GM21515 (cell line): ENCODE measurements at regions not wholly inside any gene's neighbourhood (a gene's known extent, or its start where the extent isn't known, plus 50 kb on each side); places are given as distances from the start of the nearest gene placed in this dataset.

Experiments
- ATAC-seq: cut with Tn5 transposase; IDR thresholded peaks from one replicate; pipeline ENCODE4 v1.9.1; 2021; ENCODE audit not compliant: unreplicated experiment

DNA sequence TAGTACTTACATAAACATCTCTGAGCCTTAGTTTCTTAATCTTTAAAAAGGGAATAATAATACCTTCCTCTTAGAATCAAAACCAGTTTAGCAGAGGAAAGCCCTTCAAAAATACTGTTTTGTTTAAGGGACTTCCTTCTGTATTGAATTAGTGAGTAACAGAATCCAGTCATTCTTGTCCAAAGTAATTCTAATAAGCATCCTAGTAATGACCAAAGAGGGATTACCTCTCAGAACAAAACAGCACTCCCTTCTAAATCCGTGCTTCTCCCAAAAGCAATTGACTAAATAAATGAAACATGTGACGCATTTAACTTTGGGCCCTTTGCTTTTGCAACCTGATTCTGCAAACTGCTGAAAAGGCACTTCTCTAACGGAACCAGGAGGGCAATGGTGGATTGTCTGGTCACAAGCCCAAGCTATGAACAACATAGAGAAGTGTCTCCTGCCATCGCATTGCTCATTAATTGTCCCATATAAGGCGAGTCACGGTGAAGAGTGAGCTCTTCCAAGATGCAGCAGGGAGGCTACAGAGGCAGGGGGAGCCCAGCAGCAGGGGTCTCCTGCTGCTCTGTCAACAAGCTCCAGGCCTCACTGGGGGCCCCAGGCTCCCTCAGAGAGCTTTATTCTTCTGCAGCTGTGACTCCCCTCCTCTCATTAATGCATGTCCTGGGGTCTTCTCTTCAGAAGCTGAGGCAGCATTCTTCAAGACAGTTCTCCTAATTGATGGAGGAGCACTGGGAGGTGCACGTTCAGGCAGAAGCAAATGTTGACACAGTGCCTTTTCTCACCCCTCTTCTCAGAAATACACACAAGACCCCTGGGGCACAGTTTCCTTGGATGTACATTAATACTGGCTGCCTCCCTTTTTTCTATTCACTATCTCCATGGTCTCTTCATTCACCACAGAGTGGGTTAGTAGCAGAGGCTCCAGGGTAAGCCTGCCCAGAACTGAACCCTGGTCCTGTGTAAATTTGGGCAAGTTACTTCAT, 419.6 kb upstream of the RASGEF1B start:
- ATAC-seq = no peak

DNA sequence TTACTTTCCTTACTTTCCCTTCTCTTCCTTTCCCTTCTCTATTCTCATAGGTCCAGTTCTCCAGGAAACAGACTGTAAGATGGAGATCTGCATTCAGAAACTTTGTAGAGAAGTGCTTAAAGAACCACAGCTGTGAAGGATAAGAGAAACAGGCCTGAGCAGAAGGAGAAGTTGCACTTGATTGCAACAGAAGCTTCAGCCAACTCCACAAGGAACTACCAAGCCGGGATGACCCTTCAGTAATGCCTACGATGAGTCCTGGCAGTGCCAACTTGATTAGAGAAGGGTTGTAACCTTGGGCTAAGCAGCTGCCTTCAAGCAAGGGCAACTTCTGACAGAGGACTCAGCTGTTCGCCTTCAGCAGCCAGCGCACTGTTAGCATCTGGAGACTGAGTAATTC, 413.3 kb upstream of the RASGEF1B start:
- ATAC-seq = no peak

DNA sequence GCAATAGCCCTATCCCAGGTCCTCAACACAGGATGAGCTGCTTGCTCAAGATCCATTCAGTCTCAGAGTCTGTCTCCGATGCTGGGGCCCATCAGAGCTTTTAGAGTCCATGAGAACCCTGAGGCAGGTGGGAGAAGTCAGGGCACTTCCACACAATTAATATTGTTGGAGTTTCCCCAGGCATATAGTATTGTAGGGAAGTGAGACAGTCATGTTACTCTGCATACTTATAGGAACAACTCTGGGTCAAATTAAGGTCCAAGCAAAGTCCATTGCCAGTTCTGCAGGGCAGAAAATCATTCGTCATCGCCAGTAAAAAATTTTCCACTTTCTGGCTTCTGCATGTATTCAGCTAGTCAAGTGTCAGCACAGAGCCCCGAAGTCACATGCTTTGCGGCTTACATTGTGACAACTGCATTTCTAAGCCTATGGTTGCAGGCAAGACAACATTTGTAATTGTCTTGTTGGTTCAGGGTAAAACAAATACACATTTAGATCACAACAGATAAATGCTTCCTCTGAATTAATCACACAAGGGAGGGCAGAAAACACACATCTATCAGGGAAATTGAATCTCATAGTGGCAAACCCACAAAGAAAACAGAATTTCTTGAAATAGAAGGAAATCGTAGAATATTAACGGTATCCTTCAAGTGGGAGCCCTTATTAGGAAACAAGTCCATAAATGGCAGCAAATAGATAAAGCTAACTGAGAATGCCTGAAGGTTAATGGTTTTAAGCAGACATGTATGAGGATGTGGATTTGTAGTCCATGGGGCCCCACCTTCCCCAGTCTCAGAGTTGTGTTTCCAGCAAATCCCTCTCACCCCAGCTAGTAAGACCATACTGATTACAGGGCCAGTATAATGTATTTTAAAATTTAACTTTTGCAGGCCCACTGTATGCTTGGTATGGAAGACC, 412.1 kb upstream of the RASGEF1B start:
- no peak for ATAC-seq

DNA sequence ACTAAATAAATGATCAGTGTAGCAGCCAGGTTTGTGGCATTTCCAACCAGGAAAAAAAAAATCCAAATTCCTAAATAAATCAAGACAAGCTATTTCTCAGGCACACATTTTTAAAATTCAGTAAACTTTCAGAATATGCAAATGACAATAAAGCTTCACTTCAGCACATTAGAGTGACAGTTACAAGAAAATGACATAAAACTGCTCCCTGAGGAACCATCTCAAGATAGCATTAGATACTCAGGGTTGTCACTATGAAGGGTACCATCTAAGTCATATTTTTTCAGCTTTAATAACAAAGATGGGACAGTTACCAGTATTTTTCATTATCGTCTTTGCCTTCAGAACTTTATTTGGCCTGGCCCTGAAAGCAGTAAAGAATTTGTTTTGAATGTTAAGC, 411.3 kb upstream of the RASGEF1B start:
- ATAC-seq = no peak

DNA sequence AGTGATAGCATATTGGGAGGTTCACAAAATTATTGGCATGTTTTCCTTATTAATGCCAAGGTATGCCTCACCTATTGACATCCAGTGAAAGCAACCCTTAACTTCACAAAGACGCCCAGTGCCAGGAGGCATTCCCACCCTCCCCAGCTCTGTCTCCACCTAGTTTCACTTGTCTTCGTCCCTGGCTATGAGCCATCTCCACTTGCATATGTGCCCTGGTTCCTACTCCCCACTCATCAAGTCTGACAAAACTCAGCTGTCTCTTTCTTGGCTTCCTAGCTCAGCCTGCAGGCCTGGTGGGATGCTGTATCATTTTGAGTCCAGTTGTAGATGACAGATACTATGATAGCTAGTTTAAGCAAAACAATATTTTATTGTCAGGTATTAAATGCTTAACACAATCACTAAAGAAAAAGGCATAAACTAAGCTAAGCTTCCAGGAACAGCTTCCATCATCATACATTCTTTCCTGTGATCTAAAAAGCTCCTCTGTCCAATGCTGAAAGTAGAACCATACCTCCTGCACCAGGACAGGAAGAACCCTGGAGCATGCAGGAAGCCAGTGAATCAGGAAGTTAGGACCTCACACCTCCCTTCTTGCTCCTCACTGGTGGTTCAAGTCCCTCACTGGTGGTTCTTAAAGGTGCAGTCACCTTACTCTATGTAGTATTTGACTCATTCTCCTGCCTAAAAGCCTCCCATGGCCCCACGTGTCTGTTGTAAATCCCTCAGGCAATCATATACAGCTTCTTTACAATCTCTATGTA, 410.3 kb upstream of the RASGEF1B start:
- ATAC-seq = no peak

DNA sequence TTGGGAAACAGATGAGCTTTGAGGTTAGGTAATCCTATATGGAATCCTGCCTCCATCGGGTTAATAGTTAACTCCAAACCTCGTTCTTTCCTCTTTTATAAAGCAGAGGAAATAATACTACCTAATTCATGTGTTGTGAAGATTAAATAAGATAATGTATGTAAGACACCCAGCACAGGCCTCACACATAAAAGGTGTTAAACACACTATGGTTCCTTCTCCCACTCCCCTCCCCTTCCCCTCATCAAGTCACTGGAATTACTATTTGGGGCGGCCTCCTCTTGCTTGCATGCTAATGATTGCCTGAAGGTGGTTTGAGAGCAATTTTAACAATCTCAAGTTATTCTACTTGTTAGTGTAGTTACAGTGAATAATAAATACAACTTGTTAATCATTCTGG, 404.4 kb upstream of the RASGEF1B start:
- no peak for ATAC-seq

DNA sequence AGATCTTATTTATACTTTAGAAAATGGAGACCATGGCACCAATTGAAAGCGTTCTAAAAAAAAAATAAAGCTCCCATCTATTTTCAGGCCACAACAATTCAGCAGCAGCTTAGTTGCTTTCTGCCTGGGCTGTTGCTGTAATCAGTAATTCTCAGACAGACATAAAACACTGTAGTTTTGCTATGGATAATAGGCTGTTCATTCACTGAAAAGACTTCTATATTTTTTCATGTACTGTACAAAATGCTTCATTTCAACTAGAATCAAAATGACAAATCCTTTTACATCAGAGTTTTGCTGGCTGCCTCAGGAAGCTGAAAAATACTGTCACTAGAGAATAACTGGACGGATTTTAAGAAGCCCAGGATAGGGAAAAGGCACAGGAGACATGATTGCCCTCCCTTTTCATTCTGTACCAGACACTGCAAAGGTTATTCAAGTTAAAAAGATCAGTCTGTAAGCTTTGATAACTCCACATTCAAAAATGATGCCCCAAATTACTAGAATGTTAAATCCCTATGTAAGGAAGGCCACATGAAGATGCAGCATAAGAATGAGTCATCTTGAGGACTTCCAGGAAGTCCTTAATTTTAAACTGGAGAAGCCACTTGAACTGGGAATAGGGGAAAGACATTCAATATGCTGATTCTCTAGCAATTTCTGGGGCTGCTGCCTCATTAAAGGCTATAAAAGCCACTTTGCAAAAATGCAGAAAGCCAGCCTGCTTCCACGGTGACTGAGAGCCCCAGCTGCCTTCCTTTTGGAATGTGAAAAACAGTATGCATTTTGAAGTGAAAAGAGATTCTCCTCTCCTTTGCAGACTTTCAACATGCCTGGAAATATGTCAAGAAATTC, 403.2 kb upstream of the RASGEF1B start:
- no peak for ATAC-seq

DNA sequence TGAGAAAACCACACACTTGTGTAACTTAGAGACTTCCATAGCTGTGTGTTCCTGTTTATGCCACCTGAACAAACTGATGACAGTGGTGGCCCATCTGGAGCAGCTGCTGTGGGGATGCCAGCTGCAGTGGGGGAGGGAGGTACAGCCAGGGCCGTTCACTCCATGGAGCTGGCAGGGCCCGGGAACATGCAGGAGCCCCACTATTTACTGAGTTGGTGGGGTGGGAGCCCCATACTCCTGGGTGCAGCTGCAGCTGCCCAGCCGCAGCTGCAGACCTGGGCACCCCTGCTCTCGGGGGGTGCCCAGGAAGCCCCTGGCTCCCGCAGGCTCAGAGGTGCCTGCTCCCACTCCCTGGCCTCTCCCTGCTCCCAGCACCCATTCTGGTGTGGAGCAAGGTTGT, 398.6 kb upstream of the RASGEF1B start:
- no peak for ATAC-seq

DNA sequence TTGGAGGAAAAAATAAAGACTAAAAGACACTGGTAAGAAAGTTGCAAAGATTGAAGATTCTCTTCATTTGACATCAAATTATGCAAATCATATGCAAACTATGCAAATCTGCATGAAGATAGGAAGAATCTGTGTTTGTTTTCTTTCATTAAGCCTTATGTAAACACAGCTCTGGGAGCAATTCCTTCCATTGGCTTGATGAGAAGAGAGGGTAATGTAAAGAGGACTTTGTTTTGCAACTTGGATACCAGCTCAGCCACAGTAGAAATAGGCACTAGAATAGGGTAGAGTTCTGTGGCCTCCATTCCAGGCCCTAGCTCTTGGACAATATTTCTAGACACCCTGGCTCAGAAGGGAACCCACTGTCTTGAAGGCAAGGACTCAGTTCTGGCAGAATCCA, 388.4 kb upstream of the RASGEF1B start:
- ATAC-seq = no peak

DNA sequence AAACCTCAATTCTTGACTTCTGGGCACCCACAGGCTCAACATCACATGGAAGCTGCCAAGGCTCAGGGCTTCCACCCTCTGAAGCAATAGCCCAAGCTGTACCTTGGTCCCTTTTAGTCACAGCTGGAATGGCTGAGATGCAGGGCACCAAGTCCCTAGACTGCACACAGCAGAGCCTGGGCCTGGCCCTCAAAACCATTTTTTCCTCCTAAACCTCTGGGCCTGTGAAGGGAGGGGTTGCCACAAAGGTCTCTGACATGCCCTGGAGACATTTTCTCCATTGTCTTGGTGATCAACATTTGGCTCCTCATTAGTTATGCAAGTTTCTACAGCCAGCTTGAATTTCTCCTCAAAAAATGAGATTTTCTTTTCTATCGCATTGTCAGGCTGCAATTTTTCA, 382.7 kb upstream of the RASGEF1B start:
- ATAC-seq = no peak

DNA sequence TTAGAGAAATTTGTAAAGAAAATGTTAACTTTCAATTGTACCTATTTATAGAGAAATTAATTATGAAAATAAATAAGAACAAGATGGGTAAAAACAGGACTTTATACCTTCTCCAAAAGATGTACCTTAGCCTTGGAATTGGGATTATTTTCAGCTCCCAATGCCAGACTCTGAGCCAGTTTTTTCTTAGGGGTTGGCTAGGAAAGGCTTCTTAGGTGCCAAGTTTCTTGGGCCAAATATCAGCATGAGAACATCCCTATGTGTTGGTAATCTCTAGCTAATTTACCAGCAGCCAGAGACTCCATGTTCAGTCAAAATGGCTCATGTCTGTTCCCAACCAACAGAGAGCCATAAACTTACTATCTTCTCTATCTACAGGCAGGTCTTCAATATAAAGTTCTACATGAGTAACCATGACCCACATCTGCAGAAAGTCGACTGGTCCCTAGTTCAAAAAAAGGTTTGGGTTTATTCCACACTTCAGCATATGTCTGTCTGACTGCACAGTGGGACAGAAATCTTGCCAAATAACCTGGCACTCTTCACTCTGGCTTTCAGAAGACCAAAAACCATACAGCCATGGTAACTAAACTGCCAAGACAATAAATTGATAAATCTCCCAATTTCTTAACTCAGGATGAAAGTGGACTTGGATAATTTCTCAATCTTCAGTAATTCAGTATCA, 380.5 kb upstream of the RASGEF1B start:
- no peak for ATAC-seq

DNA sequence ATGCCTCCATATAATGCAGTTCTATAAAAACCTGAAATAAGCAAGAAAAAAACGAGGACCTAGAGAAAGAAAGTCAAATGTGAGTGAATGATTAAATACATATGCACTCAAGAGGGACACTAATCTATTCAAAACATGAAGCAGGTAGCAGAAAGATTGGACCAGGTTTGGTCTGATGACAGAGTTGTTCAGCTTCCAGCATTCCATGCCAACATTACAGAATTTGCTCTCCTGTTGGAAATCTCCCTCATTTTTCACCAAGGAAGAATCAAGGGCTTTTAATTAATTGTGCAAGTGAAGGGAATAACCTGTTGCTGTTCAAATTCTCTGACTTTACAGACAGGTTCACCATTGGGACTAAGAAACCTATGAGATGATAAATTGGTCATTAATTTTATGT, 379.0 kb upstream of the RASGEF1B start:
- no peak for ATAC-seq

DNA sequence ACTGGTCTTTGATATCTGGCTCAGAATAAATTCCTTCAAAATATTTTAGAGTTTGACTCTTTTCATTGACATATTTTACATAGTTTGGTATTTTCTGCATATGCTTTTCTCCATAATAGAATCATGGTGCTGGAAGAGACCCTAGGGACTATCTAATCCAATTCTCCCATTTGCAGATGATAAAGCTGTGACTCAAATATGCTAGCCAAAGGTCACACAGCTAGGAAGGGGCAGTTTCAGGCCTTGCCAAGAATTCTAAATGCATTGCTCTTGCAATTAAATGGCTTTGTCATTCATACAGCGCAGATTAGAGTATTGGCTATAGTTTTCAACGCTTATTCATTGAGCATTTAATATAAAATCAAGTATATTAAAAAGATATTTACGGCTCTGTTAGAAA, 374.1 kb upstream of the RASGEF1B start:
- ATAC-seq = no peak

DNA sequence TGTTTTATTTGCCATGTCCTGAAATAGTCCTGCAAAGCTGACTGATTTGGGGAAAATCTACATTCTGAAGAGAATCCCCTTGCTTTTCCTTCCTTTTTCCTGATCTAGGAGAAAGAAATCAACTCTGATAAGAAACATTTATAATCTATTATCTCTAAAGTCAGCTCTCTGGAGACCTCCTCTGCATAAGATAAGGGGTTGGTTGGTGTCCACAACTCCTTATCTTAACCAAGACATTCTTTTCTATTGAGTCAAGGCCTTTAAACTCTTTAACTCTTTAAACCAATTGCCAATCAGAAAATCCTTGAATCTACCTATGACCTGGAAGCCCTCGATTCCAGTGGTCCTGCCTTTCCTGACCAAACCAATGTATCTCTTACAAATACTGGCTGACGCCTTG, 373.6 kb upstream of the RASGEF1B start:
- no peak for ATAC-seq

DNA sequence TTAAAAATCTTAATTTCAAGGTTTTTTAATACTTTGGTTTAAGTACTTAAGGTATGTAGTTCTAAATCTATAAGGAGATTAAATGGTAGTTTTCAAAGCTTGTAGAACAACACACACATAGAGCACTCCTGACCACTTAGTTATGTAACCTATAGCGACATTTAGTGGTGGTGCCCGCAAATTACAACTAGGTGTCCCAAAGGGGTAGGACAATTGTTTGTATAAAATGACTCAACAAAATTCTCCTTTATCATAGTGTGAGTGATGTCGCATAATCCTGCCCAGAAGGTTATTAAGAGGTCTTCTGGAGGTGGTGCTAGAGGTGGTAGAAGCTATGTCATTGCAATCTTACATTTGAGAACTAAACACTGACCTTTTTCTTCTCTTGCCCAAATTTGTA, 373.0 kb upstream of the RASGEF1B start:
- no peak for ATAC-seq

DNA sequence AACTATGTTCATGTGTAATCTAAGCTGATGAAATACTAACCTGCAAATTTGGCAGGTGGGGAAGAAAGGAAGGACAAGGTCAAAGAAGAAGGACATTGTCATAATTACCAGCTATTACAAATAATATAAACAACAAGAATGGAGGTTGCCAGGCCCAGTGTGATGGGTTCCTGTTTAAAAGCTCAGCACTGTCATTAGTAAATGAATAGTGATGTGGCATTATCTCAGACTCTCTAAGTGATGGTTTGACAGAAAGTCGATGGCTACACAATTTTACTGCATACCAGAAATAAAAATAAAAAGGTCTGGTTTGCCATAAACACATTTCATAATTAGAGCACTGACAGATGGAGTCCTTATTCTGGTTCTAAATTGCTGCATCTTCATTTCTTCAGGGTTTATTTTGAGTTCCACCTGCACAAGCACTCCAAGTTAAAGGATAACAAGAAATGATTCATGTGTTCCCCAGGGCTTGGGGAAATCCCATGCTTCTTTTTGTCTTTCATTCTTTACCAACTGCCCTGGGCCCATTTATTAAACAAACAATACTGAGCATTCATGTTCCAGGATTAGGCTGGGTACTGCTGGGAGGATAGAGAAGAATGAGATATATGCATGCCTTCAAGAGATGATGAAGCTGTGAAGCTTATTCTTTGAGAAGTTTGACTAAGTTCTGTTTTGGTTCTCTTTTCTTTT, 367.8 kb upstream of the RASGEF1B start:
- no peak for ATAC-seq

DNA sequence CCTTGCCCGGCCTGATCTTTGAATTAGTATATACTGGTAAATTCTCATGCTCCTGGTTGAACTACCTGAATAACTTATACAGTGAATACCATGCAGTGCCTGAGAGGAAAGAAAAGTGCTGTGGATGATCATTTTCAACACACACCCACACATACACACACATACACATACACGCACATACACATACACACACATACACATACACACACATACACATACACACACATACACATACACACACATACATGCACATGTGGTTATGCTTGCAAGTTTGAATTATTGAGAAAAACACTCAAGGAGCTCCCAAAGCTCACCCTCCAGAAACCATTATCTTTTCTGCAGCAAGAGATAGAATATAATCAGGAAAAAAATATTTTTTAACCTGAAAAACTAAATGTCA, 366.9 kb upstream of the RASGEF1B start:
- no peak for ATAC-seq

DNA sequence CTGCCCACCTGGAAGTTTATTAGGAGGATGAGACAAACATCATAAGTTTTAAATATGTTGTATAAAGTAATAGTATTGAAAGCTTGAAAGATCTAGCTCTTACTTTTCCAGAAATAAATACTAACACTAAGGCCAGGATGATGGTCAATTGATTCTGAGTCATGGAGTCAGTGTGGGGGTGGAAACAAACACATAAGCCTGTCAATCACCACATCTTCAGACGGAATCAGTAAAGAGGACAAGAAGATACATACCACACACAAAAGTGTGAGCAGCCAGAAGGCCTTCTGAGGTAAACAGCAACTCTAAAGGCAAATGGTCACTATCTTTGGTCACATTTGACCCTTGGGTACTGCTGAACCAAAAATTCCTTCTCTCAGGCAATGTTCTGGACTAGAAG, 365.0 kb upstream of the RASGEF1B start:
- no peak for ATAC-seq

DNA sequence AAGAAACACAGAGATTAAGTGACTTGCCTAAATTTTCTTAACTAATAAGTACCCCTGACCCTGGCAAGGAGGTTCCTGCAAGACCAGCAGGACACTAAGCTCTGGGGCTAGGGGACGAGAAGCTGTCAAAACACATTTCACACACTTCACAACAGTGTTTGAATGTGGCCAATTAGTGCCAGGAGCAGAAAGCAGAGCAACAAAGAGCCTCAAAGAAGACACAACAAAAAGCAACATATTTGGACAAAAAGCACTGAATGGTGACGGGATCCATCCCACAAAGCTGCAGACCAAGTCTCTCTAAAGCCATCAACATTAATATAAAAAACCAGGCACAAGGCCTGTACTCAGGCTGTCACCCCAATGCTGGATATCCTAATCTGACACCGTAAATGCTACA, 361.9 kb upstream of the RASGEF1B start:
- no peak for ATAC-seq
